Glutamatergic neuron (in vitro differentiated cells): ENCODE measurements at regions not wholly inside any gene's neighbourhood (a gene's known extent, or its start where the extent isn't known, plus 50 kb on each side); places are given as distances from the start of the nearest gene placed in this dataset.
"Not testable (repeated sequence)": the region's sequence is repeated elsewhere in the genome, so short reads cannot be mapped to it uniquely, and the experiment has no call there.

ENCODE experiments used
- DNase-seq: peaks from one replicate; pipeline ENCODE4 v3.0.0; 2022
- H3K27ac Mint-ChIP-seq: one replicate; pipeline ENCODE4 v1.8.0; 2020; ENCODE audit warnings: mild to moderate bottlenecking, mixed read lengths, inconsistent platforms; ENCODE audit not compliant: unreplicated experiment
- H3K27me3 Mint-ChIP-seq: one replicate; pipeline ENCODE4 v1.8.0; 2020; ENCODE audit warnings: mild to moderate bottlenecking, moderate library complexity, mixed read lengths, inconsistent platforms; ENCODE audit not compliant: unreplicated experiment
- H3K36me3 Mint-ChIP-seq: one replicate; pipeline ENCODE4 v1.8.0; 2020; ENCODE audit warnings: mild to moderate bottlenecking, mixed read lengths, inconsistent platforms; ENCODE audit not compliant: unreplicated experiment
- H3K4me1 Mint-ChIP-seq: one replicate; pipeline ENCODE4 v1.8.0; 2020; ENCODE audit warnings: mild to moderate bottlenecking, low read depth, mixed read lengths, inconsistent platforms; ENCODE audit not compliant: unreplicated experiment
- H3K4me3 Mint-ChIP-seq: one replicate; pipeline ENCODE4 v1.8.0; 2020; ENCODE audit warnings: mild to moderate bottlenecking, mixed read lengths, inconsistent platforms; ENCODE audit not compliant: unreplicated experiment
- H3K9me3 Mint-ChIP-seq: one replicate; pipeline ENCODE4 v1.8.0; 2020; ENCODE audit warnings: mild to moderate bottlenecking, moderate library complexity, mixed read lengths, inconsistent platforms; ENCODE audit not compliant: unreplicated experiment
- CTCF ChIP-seq: fragments of 200-600 bp; sonication (generic); IDR thresholded peaks from one replicate; pipeline ENCODE4 v1.5.0; 2021; ENCODE audit not compliant: partially characterized antibody, unreplicated experiment

- no peak overlapping the region for H3K27ac Mint-ChIP-seq
- no peak for TF ChIP-seq CTCF
- no peak overlapping the region for H3K4me3 Mint-ChIP-seq
- H3K4me1 Mint-ChIP-seq = no peaks in the 10 kb centered on the region
- DNase-seq = no peak
- peaks cover 1% of the 10 kb centered on the region for H3K9me3 Mint-ChIP-seq
- no peaks in the 10 kb centered on the region for H3K27me3 Mint-ChIP-seq
- H3K36me3 Mint-ChIP-seq = no peaks in the 10 kb centered on the region
Observed at GRCh38 chr19:27971071-27971470, 1241.9 kb downstream of the UQCRFS1 start.

GRCh38 chr19:27966390-27966816, 1246.5 kb downstream of the UQCRFS1 start:
- DNase-seq = no peak
- no peak overlapping the region for H3K4me3 Mint-ChIP-seq
- H3K9me3 Mint-ChIP-seq = no peaks in the 10 kb centered on the region
- H3K27me3 Mint-ChIP-seq = no peaks in the 10 kb centered on the region
- peak; percentile 71 for TF ChIP-seq CTCF
- H3K27ac Mint-ChIP-seq = no peak overlapping the region
- H3K4me1 Mint-ChIP-seq = no peaks in the 10 kb centered on the region
- no peaks in the 10 kb centered on the region for H3K36me3 Mint-ChIP-seq

DNA sequence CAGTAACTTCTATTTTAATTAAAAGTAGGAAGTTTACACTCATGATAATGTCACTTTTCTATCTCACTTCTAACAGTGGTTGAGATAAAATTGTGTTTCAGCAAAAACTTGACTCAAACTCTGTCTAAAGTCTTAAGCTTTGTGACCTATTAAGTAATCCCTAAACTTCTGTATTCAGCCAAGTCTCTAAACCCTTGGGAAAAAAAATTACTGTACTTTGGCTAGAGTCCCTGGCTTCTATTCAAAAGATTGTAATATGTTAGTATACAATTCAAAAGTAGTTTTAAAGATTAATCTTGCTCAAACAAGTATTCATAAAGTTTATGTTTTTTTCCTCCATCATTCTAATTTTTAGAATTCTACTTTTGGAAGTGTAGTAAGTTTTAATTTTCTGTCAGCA, 1248.8 kb downstream of the UQCRFS1 start:
- Mint-ChIP-seq H3K4me3 (no peak overlapping the region), H3K4me1 (no peaks in the 10 kb centered on the region), H3K36me3 (no peaks in the 10 kb centered on the region), H3K27me3 (no peaks in the 10 kb centered on the region), H3K27ac (no peak overlapping the region), H3K9me3 (no peaks in the 10 kb centered on the region)
- TF ChIP-seq CTCF = no peak
- DNase-seq = no peak

- H3K4me3 Mint-ChIP-seq = no peak overlapping the region
- DNase-seq = no peak
- no peak for TF ChIP-seq CTCF
- H3K36me3 Mint-ChIP-seq = no peaks in the 10 kb centered on the region
- H3K27ac Mint-ChIP-seq = no peak overlapping the region
- H3K4me1 Mint-ChIP-seq = no peaks in the 10 kb centered on the region
- no peaks in the 10 kb centered on the region for H3K9me3 Mint-ChIP-seq
- no peaks in the 10 kb centered on the region for H3K27me3 Mint-ChIP-seq
Observed at GRCh38 chr19:27962264-27962663, 1250.7 kb downstream of the UQCRFS1 start.

GRCh38 chr19:27955485-27956480, 1257.2 kb downstream of the UQCRFS1 start:
- no peak for DNase-seq
- Mint-ChIP-seq H3K27ac (no peak overlapping the region), H3K9me3 (no peaks in the 10 kb centered on the region), H3K4me1 (no peaks in the 10 kb centered on the region), H3K4me3 (no peak overlapping the region), H3K27me3 (no peaks in the 10 kb centered on the region), H3K36me3 (no peaks in the 10 kb centered on the region)
- no peak for TF ChIP-seq CTCF

- H3K9me3 Mint-ChIP-seq = peaks cover 11% of the 10 kb centered on the region
- H3K27me3 Mint-ChIP-seq, H3K4me1 Mint-ChIP-seq, DNase-seq, H3K36me3 Mint-ChIP-seq, H3K27ac Mint-ChIP-seq, H3K4me3 Mint-ChIP-seq: not testable (repeated sequence)
Observed at GRCh38 chr19:27942607-27943006, 1270.3 kb downstream of the UQCRFS1 start.
